ENCODE measurements at regions not wholly inside any gene's neighbourhood (a gene's known extent, or its start where the extent isn't known, plus 50 kb on each side); places are given as distances from the start of the nearest gene placed in this dataset.
"Not testable (repeated sequence)": the region's sequence is repeated elsewhere in the genome, so short reads cannot be mapped to it uniquely, and the experiment has no call there.

DNA sequence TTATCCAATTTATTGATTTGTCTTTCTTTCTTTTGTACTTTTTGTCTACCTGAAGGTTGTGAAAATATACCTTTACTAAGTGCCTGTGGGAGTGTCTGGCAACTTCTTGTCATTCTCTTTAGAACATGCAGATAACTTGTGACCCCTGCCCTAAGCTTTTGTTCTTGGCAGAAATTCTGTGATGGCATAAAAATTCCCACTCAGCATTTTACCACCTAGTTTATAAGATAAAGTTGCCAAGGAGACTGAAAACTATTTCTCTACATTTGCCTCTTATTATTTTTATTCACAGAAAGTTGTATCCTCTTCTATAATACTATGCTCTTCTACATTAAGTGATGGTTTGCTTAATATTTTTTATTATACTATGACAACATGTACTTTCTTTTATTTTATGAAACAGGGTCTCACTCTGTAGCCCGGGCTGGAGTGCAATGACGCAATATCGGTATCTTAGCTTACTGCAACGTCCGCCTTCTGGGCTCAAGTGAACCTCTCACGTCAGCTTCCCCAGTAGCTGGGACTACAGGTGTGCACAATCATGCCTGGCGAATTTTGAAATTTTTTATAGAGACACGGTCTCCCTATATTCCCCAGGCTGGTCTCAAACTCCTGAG lies 683.5 kb downstream of the ANKRD7 start:
- no peak for DNase-seq (ENCODE audit: low read depth in 2 of 2)

DNA sequence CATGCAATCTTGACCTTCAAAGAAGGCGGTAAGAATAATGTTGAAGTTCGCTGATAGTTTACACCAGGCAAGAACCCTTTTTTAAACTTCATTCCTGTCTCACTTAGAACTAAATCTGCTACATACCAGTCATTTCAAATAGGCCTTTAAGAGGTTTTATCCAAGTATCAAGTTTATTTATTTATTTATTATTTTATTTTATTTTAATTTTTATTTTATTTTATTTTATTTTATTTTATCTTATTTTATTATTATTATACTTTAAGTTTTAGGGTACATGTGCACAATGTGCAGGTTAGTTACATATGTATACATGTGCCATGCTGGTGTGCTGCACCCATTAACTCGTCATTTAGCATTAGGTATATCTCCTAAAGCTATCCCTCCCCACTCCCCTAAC lies 691.6 kb downstream of the ANKRD7 start:
- DNase-seq (ENCODE audit: low read depth in 2 of 2) = not testable (repeated sequence)

DNA sequence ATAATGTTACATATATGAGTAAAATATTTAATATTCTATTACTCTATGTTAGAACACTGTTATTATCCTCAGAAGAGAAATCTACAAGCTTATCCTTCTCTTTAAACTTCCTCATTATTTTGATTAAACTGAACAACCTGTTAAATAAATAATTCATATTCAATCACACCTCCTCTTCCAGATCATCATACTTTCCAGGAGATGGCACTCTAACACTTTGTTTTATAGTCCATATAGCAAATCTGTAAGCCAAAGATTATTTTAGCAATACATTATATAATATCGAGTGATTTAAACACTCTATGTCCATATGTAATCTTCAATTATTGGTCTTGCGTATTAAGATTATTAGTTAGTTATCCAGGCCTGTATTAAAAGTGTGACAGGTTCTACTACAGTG lies 694.1 kb downstream of the ANKRD7 start:
- peak; percentile 1 to 8 for DNase-seq (ENCODE audit: low read depth in 2 of 2)

DNA sequence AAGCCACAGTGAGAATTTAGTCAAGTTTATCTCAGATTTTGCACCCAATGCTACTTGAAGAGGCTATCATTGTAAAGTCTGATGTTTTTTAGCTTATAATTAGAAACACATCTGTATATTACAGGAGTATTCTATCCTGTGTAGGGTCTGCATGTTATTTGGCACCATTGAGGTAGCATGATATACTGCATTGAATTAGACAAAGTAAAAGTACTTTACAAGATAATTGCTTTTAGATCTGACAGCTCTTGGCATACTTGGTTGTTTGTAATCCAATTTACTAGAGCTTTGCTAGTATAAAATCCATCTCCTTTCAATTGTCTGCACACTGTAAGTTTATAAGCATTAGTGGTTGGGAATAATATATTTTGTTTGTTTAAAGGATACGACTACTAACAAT lies 714.3 kb downstream of the ANKRD7 start:
- no peak for DNase-seq (ENCODE audit: low read depth in 2 of 2)

DNA sequence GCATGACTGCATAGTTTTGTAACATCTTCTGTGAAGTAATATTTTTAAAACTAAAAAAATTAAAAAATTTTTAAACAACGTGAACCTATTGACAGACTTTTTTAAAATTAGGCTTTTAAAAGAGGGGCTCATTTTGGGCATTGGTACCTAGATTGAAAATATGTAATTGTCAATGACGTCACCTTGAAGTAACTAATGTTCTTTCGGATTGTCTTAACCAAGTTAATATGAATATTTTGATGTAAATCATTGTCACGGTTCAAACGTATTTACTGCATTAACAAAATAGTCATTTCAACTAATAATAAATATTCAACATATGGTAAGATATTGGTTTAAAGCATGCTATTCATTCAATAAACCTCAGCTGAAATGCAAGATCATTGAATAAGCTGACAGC lies 719.8 kb downstream of the ANKRD7 start:
- no peak for DNase-seq (ENCODE audit: low read depth in 2 of 2)

DNA sequence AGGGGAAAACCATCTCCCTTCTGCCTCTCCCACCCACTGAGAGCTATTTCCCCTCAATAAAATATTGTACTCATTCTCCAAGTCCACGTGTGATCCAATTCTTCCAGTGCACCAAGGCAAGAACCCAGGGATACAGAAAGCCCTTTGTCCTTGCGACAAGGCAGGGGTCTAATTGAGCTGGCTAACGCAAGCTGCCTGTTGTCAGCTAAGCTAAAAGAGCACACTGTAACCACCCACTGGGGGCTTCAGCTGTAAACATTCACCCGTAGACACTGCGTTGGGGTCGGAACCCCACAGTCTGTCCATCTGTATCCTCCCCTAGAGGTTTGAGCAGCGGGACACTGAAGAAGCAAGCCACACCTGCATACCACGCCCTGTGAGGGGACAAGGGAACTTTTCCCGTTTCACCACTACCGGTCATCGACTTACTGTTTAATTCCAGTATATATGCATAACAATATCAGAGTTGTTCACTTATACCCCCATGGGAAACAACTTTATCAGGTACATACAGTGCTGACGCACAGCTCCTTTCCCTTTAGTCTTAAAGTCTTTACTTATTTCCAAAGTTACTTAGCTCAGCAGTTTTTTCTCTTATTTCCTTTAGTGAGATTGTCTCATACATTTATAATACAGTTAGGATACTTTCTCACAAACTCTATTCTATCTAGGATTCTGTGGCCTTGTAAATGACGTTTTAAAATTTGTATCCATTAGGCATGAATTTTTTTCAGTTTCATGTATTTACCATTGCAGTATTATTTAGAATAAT lies 721.6 kb downstream of the ANKRD7 start:
- DNase-seq (ENCODE audit: low read depth in 2 of 2) = no peak

DNA sequence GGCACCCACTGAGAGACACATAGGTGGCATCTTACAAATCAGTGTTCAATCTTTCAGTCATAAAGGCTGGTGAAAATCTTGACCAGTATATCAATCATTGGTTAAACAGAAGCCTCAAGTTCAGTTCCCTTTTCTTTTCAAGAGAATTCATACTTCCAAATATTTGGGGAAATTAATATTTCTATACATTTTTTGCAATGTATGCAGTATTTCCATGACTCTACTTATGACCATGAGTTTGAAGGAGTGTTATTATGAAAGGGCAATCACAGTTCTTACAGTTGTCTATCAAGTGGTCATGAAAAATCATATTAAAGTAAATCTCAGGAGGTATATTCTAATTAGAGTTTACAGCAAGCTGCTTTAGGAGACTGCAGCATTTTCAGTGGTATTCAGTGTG lies 724.0 kb downstream of the ANKRD7 start:
- no peak for DNase-seq (ENCODE audit: low read depth in 2 of 2)

DNA sequence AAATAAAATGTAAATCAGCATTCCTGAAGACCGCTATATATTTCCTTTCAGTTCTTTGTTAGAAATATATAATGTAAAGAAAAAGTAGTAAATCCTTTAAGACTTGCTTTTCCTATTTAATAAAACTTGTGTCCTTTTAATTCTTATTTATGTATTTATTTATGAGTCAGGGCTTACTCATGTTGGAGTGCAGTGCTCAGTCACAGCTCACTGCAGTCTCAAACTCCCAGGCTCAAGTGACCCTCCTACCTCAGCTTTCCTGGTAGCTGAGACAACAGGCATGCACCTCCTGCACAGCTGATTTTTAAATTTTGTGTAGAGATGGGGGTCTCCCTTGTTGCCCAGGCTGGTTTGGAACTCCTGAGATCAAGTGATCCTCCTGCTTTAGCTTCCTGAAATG lies 724.5 kb downstream of the ANKRD7 start:
- no peak for DNase-seq (ENCODE audit: low read depth in 2 of 2)

DNA sequence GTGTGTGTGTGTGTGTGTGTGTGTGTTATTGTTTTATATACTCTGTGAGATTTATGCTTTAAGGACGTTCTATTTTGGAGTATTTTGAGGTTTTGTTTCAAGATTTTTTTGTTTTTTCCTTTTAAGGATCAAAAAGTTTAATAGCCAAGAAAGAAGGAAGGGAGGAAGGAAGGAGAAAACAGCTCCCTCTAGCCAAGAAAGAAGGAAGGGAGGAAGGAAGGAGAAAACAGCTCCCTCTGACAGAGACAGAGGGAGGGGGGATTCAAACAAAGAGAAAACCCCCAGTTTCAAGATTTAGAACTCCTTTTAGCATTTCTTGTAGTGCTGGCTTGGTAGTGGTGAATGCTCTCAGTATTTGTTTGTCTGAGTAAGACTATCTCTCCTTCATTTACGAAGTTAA lies 731.8 kb downstream of the ANKRD7 start:
- DNase-seq (ENCODE audit: low read depth in 2 of 2) = not testable (repeated sequence)

DNA sequence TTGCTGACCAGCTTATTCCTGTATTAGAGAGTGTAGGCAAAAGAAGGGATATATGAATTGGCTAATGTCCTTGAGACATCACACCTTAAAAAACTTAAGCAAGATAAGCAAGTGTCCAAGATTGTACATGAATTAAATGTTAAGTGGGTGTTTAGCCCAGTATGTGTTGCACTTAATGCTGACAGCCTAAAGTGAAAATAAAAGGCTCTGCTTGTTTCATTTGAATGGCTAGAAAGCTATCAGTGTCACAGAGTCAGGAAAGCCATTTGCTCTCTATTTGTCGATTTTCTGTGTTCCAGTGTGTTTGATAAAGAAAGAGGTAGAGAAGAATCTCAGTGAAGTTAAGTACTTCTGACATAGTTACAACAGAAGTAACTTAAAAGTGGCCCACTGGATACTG lies 744.9 kb downstream of the ANKRD7 start:
- DNase-seq (ENCODE audit: low read depth in 2 of 2) = no peak

DNA sequence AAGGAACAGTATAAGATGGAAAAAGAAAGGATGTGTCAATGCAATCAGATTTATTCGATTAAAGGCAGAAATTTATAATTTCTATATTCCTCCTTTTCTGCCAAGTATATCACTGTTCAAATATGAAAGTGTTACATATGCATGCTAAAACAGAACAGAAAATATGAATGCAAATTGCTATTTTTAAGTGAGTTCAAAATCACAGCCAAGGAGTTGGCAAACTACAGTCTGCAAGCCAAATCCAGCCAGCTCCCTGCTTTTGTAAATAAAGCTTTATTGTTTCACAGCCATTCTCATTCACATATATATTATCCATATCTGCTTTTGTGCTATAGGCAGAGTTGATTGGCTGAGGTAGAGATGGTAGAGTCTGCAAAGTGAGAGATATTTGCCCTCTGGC lies 747.2 kb downstream of the ANKRD7 start:
- DNase-seq (ENCODE audit: low read depth in 2 of 2) = no peak

GRCh38 chr7:118974836-118975235 lies 750.3 kb downstream of the ANKRD7 start:
- DNase-seq (ENCODE audit: low read depth in 2 of 2) = no peak

DNA sequence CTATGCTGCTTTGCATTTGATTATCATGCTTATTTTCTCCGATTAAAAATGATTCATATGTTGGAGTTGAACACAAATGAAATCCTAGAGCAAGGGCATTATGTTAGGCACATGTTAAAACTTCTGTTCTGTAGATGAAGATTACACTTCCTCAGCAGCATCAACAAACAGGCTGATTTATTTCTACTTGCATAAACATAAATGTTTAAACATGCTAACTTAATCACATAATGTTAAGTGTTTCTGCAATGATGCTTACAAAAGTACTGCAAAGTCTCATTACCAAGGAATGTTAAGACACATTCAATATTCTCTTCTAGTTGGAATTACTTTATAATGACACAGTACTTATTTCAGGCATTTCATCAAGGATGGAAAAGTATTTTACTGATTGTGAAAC lies 770.8 kb downstream of the ANKRD7 start:
- DNase-seq (ENCODE audit: low read depth in 2 of 2) = no peak

- no peak for DNase-seq (ENCODE audit: low read depth in 2 of 2)
These were observed 782.7 kb downstream of the ANKRD7 start for GRCh38 chr7:119007236-119007635.

GRCh38 chr7:119010635-119011034 lies 786.1 kb downstream of the ANKRD7 start:
- DNase-seq (ENCODE audit: low read depth in 2 of 2) = no peak

DNA sequence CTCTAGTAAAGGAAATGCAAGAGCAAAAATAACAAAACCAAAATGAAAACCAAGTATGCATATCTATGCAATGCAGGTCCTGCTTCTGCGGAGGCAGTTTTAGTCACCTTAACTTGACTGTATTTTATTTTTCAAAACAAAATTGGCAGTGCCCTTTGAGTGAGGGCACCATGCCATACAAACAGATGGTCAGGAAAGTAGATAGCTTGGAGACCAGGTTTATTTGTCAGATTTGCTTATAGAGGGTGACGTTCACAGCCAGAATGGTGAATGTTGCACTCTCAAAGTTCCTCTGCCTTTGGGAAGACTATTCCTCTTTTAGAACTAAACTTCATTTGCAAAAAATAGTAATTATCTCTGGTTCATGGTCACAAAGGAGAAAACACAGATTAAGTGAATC lies 801.9 kb downstream of the ANKRD7 start:
- no peak for DNase-seq (ENCODE audit: low read depth in 2 of 2)

DNA sequence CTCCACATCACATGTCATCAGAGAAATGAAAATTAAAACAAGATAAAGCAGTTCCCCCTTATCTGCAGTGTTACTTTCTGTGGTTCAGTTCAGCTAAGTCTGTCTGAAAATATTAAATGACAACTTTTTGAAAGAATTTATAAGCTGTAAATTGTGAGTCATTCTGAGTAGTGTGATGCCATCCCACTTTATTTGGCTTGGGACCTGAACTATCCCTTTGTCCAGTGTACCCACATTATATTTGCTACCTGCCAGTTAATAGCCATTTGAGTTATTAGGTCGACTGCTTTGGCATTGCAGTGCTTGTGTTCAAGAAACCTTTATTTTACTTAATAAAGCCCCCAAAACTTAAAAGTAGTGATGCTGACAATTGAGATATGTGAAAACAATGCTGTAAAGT lies 804.2 kb downstream of the ANKRD7 start:
- DNase-seq (ENCODE audit: low read depth in 2 of 2) = no peak

DNA sequence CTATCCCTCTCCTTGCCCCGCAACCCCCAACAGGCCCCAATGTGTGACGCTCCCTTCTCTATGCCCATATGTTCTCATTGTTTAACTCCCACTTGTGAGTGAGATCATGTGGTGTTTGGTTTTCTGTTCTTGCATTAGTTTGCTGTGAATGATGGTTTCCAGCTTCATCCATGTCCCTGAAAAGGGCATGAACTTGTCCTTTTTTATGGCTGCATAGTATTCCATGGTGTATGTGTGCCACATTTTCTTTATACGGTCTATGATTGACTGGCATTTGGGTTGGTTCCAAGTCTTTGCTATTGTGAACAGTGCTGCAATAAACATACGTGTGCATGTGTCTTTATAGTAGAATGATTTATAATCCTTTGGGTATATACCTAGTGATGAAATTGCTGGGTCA lies 807.6 kb downstream of the ANKRD7 start:
- not testable (repeated sequence) for DNase-seq (ENCODE audit: low read depth in 2 of 2)

GRCh38 chr7:119033641-119034040 lies 809.1 kb downstream of the ANKRD7 start:
- no peak for DNase-seq (ENCODE audit: low read depth in 2 of 2)

DNA sequence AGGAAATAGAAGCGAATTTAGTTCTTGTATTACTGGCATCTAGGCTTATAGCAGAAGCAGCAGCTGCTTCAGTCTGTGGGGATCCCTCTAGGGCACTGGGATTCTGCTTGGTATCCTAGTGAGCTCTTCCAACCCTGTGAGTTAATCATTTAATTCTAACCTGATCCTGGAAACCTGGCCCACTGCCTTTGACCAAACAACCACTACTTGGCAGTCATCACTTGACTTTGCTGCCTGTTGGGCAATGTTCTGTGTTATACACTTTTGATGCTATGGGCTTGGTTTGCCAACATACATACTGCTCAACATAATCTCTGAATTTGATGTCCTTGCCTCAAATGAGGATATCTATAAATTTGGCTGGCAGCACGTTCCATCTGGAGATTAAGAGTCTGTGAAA lies 813.4 kb downstream of the ANKRD7 start:
- DNase-seq (ENCODE audit: low read depth in 2 of 2) = no peak

DNA sequence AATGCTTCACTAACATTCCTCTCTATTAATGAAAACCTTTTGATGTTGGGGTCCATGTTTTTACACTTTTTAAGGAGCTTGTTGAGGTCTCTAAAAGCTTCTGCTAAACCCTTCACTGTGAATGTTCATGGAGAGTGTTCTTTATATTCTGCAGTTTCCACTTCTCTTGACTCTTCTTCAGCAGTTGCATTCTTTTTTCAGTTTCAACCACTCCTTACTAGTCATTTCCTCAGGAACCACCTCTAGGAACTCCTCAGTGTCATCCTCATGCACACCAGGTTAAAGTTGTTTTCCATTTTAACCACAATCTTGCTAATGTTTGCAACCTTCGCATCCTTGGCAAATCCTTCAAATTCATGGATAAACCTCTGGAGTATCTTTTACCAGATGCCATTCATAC lies 821.6 kb downstream of the ANKRD7 start:
- DNase-seq (ENCODE audit: low read depth in 2 of 2) = no peak

- DNase-seq (ENCODE audit: low read depth in 2 of 2) = no peak
These were observed 841.5 kb downstream of the ANKRD7 start for GRCh38 chr7:119065966-119066365.

DNA sequence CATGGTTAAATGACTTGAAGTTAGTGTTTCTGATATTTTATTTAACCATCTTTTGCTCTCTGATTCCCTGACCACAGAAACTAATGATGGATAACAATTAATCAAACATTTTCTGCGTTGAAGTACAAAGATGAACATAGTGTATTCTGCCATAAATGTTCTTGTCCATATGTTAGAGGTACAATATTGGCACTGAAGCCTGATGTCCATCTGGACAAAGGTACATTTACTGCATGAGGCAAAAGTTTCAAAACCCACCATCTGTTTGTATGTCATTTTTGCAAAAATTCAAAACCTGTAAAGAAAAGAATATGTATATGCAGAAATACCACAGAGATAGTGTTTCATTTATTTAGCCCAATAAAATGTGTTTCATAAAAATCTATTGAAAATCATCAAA lies 861.5 kb downstream of the ANKRD7 start:
- no peak for DNase-seq (ENCODE audit: low read depth in 2 of 2)

- no peak for DNase-seq (ENCODE audit: low read depth in 2 of 2)
These were observed 866.3 kb downstream of the ANKRD7 start for GRCh38 chr7:119090851-119091250.

Data from lung microvascular endothelial cell (primary cell).